GM04504 (cell line): ENCODE measurements at regions not wholly inside any gene's neighbourhood (a gene's known extent, or its start where the extent isn't known, plus 50 kb on each side); places are given as distances from the start of the nearest gene placed in this dataset.
"Not testable (repeated sequence)": the region's sequence is repeated elsewhere in the genome, so short reads cannot be mapped to it uniquely, and the experiment has no call there.

Experiments
- DNase-seq: peaks from one replicate; pipeline ENCODE4 v3.0.0-alpha.2; 2012; ENCODE audit warnings: low read depth

GRCh38 chr7:35971133-35971891 is 170.5 kb downstream of the SEPTIN7 start:
- DNase-seq = no peak

DNA sequence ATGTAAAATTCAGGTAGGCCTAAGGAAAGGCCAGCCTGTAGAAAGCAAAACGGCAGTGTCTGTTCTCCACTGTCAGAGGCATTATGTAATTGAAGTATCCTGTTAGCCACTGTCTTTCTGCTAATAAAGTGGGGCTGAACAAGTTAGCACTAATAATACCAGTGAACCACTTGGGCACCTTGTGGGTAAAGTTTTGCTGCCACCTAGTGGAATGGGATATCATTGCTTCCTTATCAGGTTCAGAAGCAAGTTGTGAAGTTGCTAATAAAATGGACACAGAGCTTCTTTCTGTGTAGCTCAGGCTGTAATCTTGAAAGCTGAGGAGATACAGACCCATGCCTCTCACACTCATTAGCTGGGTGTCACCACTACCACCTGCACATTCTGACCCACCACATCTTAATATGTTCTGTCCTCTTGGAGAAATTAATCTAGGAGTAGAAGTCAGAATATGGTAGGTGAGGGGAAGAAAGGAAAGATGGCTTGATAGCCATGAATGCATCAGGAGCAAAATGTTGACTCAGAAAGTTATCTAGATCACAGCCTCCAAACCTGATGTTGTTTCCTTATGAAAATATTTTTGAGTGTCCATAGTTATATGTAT is 175.1 kb downstream of the SEPTIN7 start:
- DNase-seq = peak; percentile 40

- DNase-seq = not testable (repeated sequence)
These were observed 174.0 kb upstream of the EEPD1 start for GRCh38 chr7:35978816-35979640.

DNA sequence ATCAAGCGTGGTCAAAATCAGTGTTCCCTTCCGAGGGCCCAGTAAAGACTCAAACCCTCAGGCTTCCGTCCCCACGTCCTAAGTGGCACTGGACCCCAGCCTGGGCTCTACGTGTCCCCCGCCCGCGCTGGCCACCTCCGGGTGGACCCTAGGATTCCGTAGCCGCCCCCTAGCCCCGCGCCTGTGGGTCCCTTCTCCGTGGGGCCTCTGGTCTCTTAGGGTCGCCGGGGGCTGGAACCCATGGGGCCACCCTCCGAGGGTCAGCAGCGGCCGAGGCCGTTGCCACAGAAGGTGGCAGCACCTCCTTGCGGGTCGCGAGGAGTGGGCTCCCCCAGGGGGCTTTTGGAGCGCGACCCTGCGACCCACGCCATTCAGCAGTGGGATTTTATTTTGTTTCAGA is 170.5 kb upstream of the EEPD1 start:
- no peak for DNase-seq

DNA sequence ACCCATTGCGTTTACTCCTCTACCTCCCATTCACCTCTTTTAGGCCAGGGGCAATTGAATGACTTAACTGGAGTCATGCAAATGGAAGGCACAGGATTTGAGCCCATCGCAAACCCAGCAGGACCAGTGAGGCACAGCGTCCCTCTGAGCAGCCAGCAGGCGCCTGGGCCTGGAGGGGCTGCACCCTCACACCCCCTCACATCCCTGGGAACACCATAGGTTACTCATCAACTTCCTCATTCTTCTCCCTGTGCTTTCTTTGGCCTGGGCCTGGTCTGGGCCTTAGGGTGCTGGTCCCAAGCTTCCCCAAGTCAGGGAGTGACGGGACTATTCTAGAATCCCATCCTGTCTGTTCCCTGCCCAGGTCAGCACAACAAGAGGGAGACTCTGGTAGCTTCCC is 169.4 kb upstream of the EEPD1 start:
- DNase-seq = no peak

GRCh38 chr7:35985126-35985754 is 167.8 kb upstream of the EEPD1 start:
- peak; percentile 40 for DNase-seq

- DNase-seq = no peak
These were observed 166.0 kb upstream of the EEPD1 start for GRCh38 chr7:35987016-35987415.

DNA sequence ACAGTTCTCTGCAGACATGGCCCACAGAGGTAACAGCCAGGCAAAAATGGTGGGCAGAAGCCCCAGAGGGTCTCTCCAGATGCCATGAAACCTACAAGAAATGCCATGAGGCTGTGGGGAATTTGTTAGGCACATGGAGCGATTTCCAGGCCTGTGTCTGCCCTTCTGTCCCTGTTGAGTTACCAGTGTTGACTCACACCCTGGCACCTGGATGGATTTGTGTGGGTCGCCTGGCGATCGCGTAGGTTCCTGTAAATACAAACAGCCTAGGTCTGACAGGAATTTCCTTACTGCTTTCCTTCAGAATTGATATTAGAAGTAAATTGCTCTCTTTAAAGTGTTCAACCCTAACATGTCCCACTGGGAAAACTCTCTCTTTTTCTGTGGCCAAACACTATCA is 164.9 kb upstream of the EEPD1 start:
- DNase-seq = no peak

- no peak for DNase-seq
These were observed 164.2 kb upstream of the EEPD1 start for GRCh38 chr7:35988818-35989217.

- no peak for DNase-seq
These were observed 161.4 kb upstream of the EEPD1 start for GRCh38 chr7:35991511-35992232.

- DNase-seq = no peak
These were observed 160.6 kb upstream of the EEPD1 start for GRCh38 chr7:35992436-35992835.

DNA sequence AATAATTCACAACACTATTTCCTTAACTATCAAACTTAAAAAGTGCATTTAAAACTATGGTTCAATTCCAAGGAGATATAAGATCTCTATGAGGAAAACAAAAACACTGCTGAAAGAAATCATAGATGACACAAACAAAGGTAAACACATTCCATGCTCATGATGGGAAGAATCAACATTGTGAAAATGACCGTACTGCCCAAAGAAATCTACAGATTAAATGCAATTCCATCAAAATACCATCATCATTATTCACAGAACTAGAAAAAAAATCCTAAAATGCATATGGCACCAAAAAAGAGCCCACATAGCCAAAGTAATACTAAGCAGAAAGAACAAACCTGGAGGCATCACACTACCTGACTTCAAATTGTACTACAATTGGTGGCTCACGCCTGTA is 159.9 kb upstream of the EEPD1 start:
- DNase-seq = no peak

DNA sequence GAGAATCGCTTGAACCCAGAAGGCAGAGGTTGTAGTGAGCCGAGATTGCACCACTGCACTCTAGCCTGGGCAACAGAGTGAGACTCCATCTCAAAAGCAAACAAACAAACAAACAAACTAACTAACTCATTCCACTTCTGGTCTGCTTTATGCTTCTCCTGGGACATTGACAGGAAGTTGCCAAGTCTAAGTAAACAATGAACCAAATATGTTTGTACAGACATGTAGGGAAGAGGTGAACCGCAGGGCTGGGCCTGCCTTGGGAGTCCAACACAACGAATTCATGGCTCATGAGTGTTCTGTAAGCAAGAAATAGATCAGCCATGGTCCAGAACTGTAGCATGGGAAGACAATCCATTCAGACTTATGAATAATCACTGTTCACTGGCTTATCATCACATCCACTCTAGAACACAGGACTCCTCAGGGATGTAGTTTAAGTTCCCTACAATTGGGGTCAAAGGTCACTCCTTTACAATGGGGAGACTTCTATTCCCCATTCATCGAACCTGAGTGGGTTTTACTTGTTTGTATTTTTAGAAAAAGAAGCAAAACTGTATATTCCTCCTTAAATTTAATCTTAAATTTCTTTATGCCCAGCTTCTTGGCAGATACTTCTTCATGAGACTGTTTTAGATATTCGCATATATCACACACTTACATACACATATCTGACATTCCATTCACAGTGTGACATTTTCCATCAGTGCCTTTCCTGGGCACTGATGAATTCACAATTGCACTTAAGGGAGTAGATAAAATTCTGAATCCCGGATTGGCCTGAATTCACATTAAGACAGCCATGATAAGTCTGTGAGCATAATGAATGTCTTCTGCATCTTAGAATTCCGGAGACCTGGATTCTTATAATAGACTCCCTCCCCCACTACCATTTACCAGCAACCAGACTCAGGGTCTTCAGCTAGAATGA is 159.1 kb upstream of the EEPD1 start:
- no peak for DNase-seq

- DNase-seq = no peak
These were observed 157.7 kb upstream of the EEPD1 start for GRCh38 chr7:35995334-35995733.

GRCh38 chr7:35998481-35998880 is 154.6 kb upstream of the EEPD1 start:
- DNase-seq = no peak

DNA sequence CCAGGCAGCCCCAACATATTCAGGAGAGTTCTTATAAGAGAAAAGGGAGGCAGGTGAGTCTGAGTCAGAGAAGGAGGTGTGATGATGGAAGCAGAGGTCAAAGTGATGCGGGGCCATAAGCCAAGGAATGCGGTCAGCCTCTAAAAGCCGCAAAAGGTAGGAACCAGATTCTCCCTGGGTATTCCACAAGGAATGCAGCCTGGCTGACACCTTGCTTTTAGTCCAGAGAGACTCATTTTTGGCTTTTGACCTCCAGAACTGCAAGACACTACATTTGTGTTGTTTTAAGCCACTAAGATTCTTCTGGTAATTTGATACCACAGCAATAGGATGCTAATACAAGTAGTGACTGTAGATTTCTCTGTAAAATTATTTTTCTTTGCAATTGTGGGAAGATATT is 151.5 kb upstream of the EEPD1 start:
- DNase-seq = no peak

DNA sequence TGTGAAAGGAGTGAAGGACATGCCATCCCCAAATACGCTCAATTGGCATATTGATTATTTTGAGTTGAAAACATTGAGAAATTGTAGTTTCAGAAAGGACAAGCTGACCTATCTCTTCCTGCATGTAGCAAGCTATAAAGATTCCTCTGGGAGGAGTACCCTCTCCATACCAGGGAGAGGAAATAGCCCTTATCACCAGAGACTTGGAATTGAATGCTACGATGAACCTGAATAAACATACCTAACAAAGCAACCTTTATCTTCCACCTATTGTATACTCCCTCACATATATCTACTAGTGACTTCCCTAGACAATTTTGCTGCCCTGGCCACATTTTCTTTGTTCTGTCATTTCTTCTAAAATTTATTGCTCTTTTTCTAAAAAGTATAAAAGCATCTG is 150.2 kb upstream of the EEPD1 start:
- no peak for DNase-seq

GRCh38 chr7:36003343-36003742 is 149.7 kb upstream of the EEPD1 start:
- DNase-seq = no peak

DNA sequence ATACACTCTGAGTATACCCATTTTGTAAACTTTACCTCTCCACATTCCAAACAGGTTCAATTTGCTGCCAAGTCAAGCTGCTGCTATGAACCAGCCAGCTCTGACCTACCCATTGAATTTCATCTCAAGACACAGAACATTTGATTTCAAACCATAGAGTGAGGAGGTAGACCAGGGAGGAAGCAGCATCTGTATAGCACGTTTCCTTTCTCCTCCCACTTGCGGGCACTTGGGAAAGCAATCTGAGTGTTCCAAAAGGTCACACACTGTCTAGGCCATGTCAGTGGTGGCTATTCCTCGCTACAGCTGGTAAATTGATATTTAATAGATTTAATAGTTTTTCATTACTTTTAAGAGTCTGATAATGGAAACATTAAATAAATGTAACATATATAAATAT is 147.8 kb upstream of the EEPD1 start:
- DNase-seq = no peak

DNA sequence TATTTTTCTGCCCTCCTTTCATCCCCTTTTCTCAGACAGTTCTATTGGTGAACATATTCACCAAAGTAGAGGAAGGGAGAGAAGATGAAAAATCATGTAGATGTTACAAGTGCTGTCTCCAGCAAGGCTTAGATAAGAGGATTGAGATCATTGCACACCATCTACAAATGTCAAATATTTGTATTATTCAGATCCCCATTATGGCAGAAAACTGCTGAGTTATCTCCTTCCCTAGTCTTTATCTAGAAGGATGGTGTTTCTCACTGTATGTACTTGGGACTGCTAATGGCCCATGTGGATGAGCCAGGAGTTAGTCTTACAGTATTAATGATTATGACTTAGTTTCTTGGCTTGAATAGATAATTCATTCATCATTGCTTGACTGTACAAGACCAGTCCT is 147.2 kb upstream of the EEPD1 start:
- no peak for DNase-seq
